Fibroblast of lung (primary cell): ENCODE measurements at regions not wholly inside any gene's neighbourhood (a gene's known extent, or its start where the extent isn't known, plus 50 kb on each side); places are given as distances from the start of the nearest gene placed in this dataset.

Experiments
- CTCF ChIP-seq, 2 donors: IDR thresholded peaks in 1 of 2; conservative IDR thresholded peaks in 1 of 2; 1 replicate in 1 of 2; 2 replicates in 1 of 2; pipeline ENCODE4 v1.5.1; 2011 to 2012; ENCODE audit warnings: low read length in 2 of 2, control low read depth in 1 of 2, inconsistent platforms in 1 of 2, low read depth in 1 of 2, mild to moderate bottlenecking in 1 of 2
- EZH2 ChIP-seq: IDR thresholded peaks from 2 replicates; pipeline ENCODE4 v1.5.1; 2012; ENCODE audit warnings: low read length, control low read depth, mild to moderate bottlenecking; ENCODE audit errors: missing control alignments

GRCh38 chr11:27266125-27266524, 96.9 kb downstream of the CCDC34 start:
- TF ChIP-seq CTCF (conservative IDR thresholded peaks at IDR 0.05 in 1 of 2, IDR thresholded peaks at IDR 0.05 in 1 of 2; ENCODE audit: low read depth in 1 of 2, low read length in 2 of 2) (no peak), EZH2 (no peak)
